Tibial artery (tissue), 4 donors: ENCODE measurements at regions not wholly inside any gene's neighbourhood (a gene's known extent, or its start where the extent isn't known, plus 50 kb on each side); places are given as distances from the start of the nearest gene placed in this dataset.
"Not testable (repeated sequence)": the region's sequence is repeated elsewhere in the genome, so short reads cannot be mapped to it uniquely, and the experiment has no call there.

Experiments
- DNase-seq, 2 donors: peaks; one replicate each; pipeline ENCODE4 v3.0.0-alpha.2; 2019
- H3K27ac ChIP-seq, 2 donors: fragments of 200-600 bp; sonication (generic) in 1 of 2; 1 replicate in 1 of 2; 2 replicates in 1 of 2; pipeline ENCODE4 v1.5.1; 2018 to 2019; ENCODE audit warnings: mild to moderate bottlenecking in 1 of 2
- H3K27me3 ChIP-seq, 2 donors: fragments of 200-600 bp; sonication (generic) in 1 of 2; one replicate each; pipeline versions ENCODE4 v1.5.1 to v1.6.0; 2016 to 2019
- H3K36me3 ChIP-seq, 3 donors: fragments of 200-600 bp; sonication (generic) in 2 of 3; one replicate each; pipeline ENCODE4 v1.5.1; 2016 to 2019; ENCODE audit warnings: mild to moderate bottlenecking in 2 of 3
- H3K4me1 ChIP-seq, 4 donors: fragments of 200-600 bp; sonication (generic) in 2 of 4; 1 replicate in 3 of 4; 2 replicates in 1 of 4; pipeline ENCODE4 v1.5.1; 2016 to 2019
- H3K4me3 ChIP-seq, 2 donors: fragments of 200-600 bp; sonication (generic) in 1 of 2; 1 replicate in 1 of 2; 2 replicates in 1 of 2; pipeline ENCODE4 v1.5.1; 2018 to 2019; ENCODE audit warnings: mild to moderate bottlenecking in 2 of 2
- H3K9me3 ChIP-seq, 3 donors: fragments of 200-600 bp; sonication (generic) in 1 of 3; one replicate each; pipeline ENCODE4 v1.5.1; 2016 to 2019
- intact Hi-C: fragments of 100-400 bp; cut with DNase I; formaldehyde crosslinking; loops from one replicate; pipeline ENCODE4 v1.15.0; 2023; ENCODE audit warnings: low total_unique reads
- TF ChIP-seq, protein P1 (sequence below), 2 experiments: fragments of 200-600 bp in 1 of 2; fragments of 450-650 bp in 1 of 2; IDR thresholded peaks; one replicate each; pipeline ENCODE4 v1.5.1; 2017 to 2019; ENCODE audit warnings: antibody characterized with exemption in 2 of 2, mild to moderate bottlenecking in 1 of 2, moderate library complexity in 1 of 2

DNA sequence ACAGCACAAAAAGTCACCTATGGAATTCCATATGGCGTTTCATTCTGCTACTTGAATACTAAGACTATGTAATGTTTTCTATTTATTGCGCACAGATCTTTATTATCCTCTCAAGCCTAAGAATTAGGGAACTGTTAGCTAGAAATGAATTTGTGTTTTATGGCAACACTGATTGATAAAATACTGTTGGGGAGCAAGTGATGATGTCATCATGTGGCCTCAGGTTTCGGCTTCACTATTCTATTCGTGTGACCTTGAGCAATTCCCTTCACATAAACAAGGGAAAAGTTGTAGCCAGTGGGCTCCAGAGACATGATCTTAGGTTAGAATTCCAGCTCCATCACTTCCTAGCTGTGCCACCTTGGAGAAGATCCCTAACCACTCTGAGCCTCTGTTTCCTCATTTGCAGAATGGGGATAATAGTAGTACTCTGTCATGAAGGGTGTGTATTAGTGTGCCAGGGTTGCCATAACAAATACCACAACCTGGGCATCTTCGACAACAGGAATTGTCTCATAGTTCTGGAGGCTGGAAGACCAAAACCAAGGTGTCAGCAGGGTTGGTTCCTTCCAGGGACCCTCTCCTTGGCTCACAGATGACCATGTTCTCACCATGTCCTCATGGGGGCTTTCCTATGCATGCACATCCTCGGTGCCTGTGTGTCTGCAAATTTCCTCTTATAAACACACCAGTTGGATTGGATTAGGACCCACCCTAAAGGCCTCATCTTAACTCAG lies 371.2 kb downstream of the RRAGC start:
- Histone ChIP-seq H3K27ac (no peak overlapping the region), H3K27me3 (peaks cover 0 to 34% of the 10 kb centered on the region in 2 donors), H3K36me3 (no peaks in the 10 kb centered on the region), H3K4me1 (no peaks in the 10 kb centered on the region), H3K4me3 (no peak overlapping the region), H3K9me3 (no peaks in the 10 kb centered on the region)
- DNase-seq, result no peak
- TF ChIP-seq, protein P1, sequence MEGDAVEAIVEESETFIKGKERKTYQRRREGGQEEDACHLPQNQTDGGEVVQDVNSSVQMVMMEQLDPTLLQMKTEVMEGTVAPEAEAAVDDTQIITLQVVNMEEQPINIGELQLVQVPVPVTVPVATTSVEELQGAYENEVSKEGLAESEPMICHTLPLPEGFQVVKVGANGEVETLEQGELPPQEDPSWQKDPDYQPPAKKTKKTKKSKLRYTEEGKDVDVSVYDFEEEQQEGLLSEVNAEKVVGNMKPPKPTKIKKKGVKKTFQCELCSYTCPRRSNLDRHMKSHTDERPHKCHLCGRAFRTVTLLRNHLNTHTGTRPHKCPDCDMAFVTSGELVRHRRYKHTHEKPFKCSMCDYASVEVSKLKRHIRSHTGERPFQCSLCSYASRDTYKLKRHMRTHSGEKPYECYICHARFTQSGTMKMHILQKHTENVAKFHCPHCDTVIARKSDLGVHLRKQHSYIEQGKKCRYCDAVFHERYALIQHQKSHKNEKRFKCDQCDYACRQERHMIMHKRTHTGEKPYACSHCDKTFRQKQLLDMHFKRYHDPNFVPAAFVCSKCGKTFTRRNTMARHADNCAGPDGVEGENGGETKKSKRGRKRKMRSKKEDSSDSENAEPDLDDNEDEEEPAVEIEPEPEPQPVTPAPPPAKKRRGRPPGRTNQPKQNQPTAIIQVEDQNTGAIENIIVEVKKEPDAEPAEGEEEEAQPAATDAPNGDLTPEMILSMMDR (IDR thresholded peaks at IDR 0.05), result no peak
- intact Hi-C loops, result no loop called here

DNA sequence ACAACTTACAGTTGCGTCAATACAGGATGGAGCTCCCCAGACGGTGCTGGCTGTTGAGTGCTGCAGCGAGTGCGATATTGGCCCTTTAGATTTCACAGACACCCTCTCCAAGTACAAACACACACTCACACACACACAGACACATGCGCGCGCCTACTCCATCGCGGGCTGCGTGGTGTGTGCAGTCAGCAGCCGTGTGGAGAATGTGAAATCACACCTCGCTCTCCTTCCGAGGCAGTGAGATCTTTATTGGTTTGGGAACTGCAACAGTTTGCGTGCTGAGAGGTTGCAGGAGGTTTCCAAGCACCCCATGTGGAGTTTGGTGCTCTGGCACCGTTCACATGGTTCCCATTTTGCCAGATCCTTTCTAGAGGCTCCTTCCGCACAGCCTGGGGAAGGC lies 372.2 kb downstream of the RRAGC start:
- no peaks in the 10 kb centered on the region for H3K9me3 ChIP-seq
- intact Hi-C loops, result no loop called here
- TF ChIP-seq, protein P1 (IDR thresholded peaks at IDR 0.05), result no peak

DNA sequence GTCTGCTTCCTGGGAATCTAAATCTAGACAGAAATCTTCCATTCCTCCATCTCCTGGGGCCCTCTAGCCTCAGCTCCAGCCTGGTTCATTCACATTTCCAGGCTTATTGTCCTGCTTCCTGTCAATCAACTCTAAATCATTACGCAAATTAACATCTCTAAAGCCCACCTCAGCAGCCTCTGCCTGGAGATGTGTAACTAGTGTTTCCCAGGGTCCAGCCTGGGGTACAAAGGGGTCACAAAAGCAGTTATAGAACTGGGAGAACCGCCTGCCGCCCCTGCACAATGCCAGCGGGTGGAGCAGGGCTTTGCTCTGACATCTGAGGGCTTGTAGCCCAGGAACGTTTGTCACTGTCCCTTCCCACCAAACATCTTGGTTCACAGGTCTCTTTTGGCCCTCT lies 373.5 kb downstream of the RRAGC start:
- no peak for DNase-seq
- Histone ChIP-seq H3K9me3 (no peaks in the 10 kb centered on the region), H3K36me3 (no peaks in the 10 kb centered on the region), H3K27me3 (peaks cover 0 to 31% of the 10 kb centered on the region in 2 donors), H3K4me3 (no peak overlapping the region), H3K4me1 (no peaks in the 10 kb centered on the region), H3K27ac (no peak overlapping the region)
- TF ChIP-seq, protein P1 (IDR thresholded peaks at IDR 0.05), result no peak
- intact Hi-C loops, result no loop called here

More for the DNA sequence above, 372.2 kb downstream of the RRAGC start:
- H3K4me3 ChIP-seq, result no peak overlapping the region
- H3K27ac ChIP-seq, result no peak overlapping the region
- H3K27me3 ChIP-seq, result peaks cover 0 to 34% of the 10 kb centered on the region in 2 donors
- H3K36me3 ChIP-seq, result no peaks in the 10 kb centered on the region
- DNase-seq, result no peak
- H3K4me1 ChIP-seq, result no peaks in the 10 kb centered on the region

DNA sequence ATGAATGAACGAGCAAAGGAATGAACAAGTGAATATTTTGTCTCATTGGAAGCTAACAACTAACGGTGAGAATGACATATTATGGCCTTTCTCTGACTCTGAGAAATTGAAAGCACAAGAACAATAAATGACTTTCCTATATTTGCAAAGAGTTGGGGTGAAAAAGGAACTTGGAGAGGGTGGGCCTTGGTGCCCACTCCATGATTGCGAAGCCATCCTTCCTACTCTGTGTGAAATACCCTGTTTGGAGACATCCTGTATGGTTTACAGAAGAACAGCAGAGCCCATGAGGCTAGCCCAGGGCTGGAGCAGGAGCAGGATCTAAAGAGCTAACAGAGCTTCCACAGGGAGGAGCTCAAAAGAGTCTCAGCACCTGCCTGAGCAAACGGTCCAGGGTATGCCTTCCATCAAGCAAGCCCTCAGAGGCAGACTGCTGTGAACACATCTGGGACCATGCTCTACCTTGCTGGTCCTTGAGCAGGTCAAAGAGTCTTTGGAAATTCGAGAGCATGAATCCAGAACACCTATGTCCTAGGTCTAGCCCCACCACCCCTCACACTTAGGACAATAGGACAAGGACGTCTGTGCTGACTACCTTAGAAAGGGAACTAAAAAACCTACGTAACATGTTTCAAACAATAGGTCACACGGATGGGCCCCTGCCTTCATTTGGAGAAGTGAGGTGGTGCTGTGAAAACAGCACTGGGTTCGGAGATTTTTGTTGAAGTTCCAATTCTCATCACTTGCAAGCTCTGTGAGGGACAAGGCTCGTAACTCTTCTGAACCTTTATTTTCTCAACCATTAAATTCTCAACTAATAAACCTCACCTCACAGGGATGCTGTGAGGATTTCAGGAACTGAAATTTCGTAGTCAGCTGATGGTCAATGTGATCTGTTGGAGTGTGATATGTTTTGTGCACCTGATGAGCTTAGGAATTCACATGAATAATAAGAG lies 377.4 kb downstream of the RRAGC start:
- Histone ChIP-seq H3K27me3 (peaks cover 0 to 22% of the 10 kb centered on the region in 2 donors), H3K36me3 (no peaks in the 10 kb centered on the region), H3K4me3 (no peak overlapping the region), H3K4me1 (no peaks in the 10 kb centered on the region), H3K27ac (no peak overlapping the region), H3K9me3 (peaks cover 0 to 5% (median 3%) of the 10 kb centered on the region in 3 donors)
- TF ChIP-seq, protein P1 (IDR thresholded peaks at IDR 0.05), result no peak
- no peak for DNase-seq
- intact Hi-C loops, result loop anchor here (2.0 kb wide), 1 partner anchor 25 kb away; no protein-coding TSS in a partner anchor

DNA sequence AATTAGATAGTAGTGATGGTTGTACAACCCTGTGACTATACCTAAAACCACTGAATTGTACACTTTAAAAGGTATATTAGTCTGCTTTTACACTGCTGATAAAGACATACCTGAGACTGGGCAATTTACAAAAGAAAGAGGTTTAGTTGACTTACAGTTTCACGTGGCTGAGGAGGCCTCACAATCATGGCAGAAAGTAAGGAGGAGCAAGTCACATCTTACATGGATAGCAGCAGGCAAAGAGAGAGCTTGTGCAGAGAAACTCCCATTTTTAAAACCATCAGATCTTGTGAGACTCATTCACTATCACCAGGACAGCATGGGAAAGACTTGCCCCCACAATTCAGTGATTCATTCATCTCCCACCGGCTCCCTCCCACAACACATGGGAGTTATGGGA lies 379.9 kb downstream of the RRAGC start:
- H3K4me1 ChIP-seq, DNase-seq, H3K27ac ChIP-seq, intact Hi-C loops, H3K9me3 ChIP-seq, H3K36me3 ChIP-seq, H3K4me3 ChIP-seq: not testable (repeated sequence)
- peaks cover 0 to 29% of the 10 kb centered on the region in 2 donors for H3K27me3 ChIP-seq

DNA sequence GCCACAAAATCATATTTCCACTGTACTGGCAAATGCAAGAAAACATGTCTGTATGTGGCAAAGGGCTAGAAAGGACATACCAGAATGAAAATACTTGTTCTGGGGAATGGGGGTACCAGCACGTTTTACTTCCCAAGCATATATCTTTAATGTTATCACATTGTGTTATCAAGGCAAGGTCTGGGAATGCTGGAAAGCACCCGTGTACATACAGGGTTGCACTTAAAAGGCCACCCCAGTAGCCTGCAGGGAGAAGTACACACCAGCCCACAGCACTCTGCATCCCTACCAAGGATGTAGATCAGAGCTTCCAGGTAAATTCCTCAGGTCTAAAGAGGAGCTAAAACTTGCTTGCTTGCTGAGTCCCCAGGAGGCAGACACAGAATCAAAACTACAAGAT lies 381.8 kb downstream of the RRAGC start:
- intact Hi-C loops, result no loop called here
- no peaks in the 10 kb centered on the region for H3K36me3 ChIP-seq
- H3K27ac ChIP-seq, result no peak overlapping the region
- peaks cover 0 to 6% (median 3%) of the 10 kb centered on the region in 4 donors for H3K4me1 ChIP-seq
- H3K27me3 ChIP-seq, result peaks cover 0 to 26% of the 10 kb centered on the region in 2 donors
- no peak for DNase-seq
- H3K9me3 ChIP-seq, result peaks cover 0 to 5% (median 3%) of the 10 kb centered on the region in 3 donors
- TF ChIP-seq, protein P1 (IDR thresholded peaks at IDR 0.05), result no peak
- no peak overlapping the region for H3K4me3 ChIP-seq
